Prostate gland (tissue), 2 donors: ENCODE measurements at regions not wholly inside any gene's neighbourhood (a gene's known extent, or its start where the extent isn't known, plus 50 kb on each side); places are given as distances from the start of the nearest gene placed in this dataset.

Experiments used
- DNase-seq: peaks from one replicate; pipeline ENCODE4 v3.0.0-alpha.2; 2019; ENCODE audit warnings: low spot score
- H3K27ac ChIP-seq, 2 donors: fragments of 200-600 bp; sonication (generic); 2 replicates each; pipeline ENCODE4 v1.5.1; 2017 to 2019
- H3K27me3 ChIP-seq: fragments of 200-600 bp; sonication (generic); replicated peaks from 2 replicates; pipeline ENCODE4 v1.5.1; 2019; ENCODE audit not compliant: insufficient read depth
- H3K36me3 ChIP-seq, 2 donors: fragments of 200-600 bp; sonication (generic); 1 replicate in 1 of 2; 2 replicates in 1 of 2; pipeline versions ENCODE4 v1.5.1 to v1.8.1; 2017 to 2019
- H3K4me1 ChIP-seq: fragments of 200-600 bp; sonication (generic); replicated peaks from 2 replicates; pipeline ENCODE4 v1.5.1; 2019
- H3K4me3 ChIP-seq, 2 donors: fragments of 200-600 bp; sonication (generic); 2 replicates each; pipeline ENCODE4 v1.5.1; 2017 to 2019
- H3K9me3 ChIP-seq: fragments of 200-600 bp; sonication (generic); 2 replicates; pipeline ENCODE4 v1.5.1; 2017
- CTCF ChIP-seq, 4 experiments: fragments of 200-600 bp in 2 of 4; fragments of 450-650 bp in 2 of 4; sonication (generic) in 2 of 4; IDR thresholded peaks; 1 replicate in 3 of 4; 2 replicates in 1 of 4; pipeline ENCODE4 v1.5.1; 2016 to 2019; ENCODE audit warnings: antibody characterized with exemption in 4 of 4, mild to moderate bottlenecking in 2 of 4, moderate library complexity in 2 of 4
- POLR2A ChIP-seq: fragments of 450-650 bp; IDR thresholded peaks from one replicate; pipeline ENCODE4 v1.6.1; 2016; ENCODE audit warnings: antibody characterized with exemption, mild to moderate bottlenecking
- POLR2AphosphoS5 ChIP-seq: sonication (generic); formaldehyde crosslinking; IDR thresholded peaks from one replicate; pipeline ENCODE4 v1.6.1; 2017; ENCODE audit warnings: antibody characterized with exemption
- WGBS: methylation state at CpG from one replicate; pipeline ENCODE4 v1.1.5; 2018; 5-methylcytosine and 5-hydroxymethylcytosine counted together
- intact Hi-C: fragments of 100-400 bp; cut with DNase I; formaldehyde crosslinking; loops from one replicate; pipeline ENCODE4 v1.14.2; 2022

GRCh38 chr12:114898159-114898558 is 214.2 kb upstream of the TBX3 start:
- intact Hi-C loops: no loop called here
- no peak overlapping the region for H3K4me3 ChIP-seq
- WGBS: 90% methylated on average over 2 of the region's 2 CpGs

GRCh38 chr12:114895827-114896226 is 211.9 kb upstream of the TBX3 start:
- no peak for DNase-seq
- Histone ChIP-seq H3K9me3 (no peaks in the 10 kb centered on the region), H3K36me3 (no peaks in the 10 kb centered on the region), H3K4me1 (no peaks in the 10 kb centered on the region), H3K27ac (no peak overlapping the region), H3K4me3 (no peak overlapping the region), H3K27me3 (no peaks in the 10 kb centered on the region)
- WGBS: 86% methylated on average over 5 of the region's 5 CpGs
- intact Hi-C loops: no loop called here
- TF ChIP-seq POLR2A: no peak
- TF ChIP-seq CTCF (IDR thresholded peaks at IDR 0.05): no peak
- no peak for TF ChIP-seq POLR2AphosphoS5

More at GRCh38 chr12:114898159-114898558, 214.2 kb upstream of the TBX3 start:
- Histone ChIP-seq H3K27ac (no peak overlapping the region), H3K4me1 (no peaks in the 10 kb centered on the region), H3K27me3 (no peaks in the 10 kb centered on the region), H3K9me3 (no peaks in the 10 kb centered on the region), H3K36me3 (no peaks in the 10 kb centered on the region)
- no peak for DNase-seq
- no peak for TF ChIP-seq POLR2A
- no peak for TF ChIP-seq POLR2AphosphoS5
- no peak for TF ChIP-seq CTCF (IDR thresholded peaks at IDR 0.05)

- Histone ChIP-seq H3K4me1 (no peaks in the 10 kb centered on the region), H3K27me3 (no peaks in the 10 kb centered on the region), H3K27ac (no peak overlapping the region), H3K36me3 (no peaks in the 10 kb centered on the region), H3K4me3 (no peak overlapping the region), H3K9me3 (no peaks in the 10 kb centered on the region)
- TF ChIP-seq CTCF (IDR thresholded peaks at IDR 0.05): no peak
- TF ChIP-seq POLR2AphosphoS5: no peak
- no peak for TF ChIP-seq POLR2A
- WGBS: 98% methylated on average over 4 of the region's 4 CpGs
- no peak for DNase-seq
- intact Hi-C loops: no loop called here
These were observed 211.1 kb upstream of the TBX3 start for GRCh38 chr12:114895081-114895480.

GRCh38 chr12:114894076-114894475 is 210.1 kb upstream of the TBX3 start:
- H3K36me3 ChIP-seq: no peaks in the 10 kb centered on the region
- intact Hi-C loops: no loop called here
- DNase-seq: no peak
- H3K4me3 ChIP-seq: no peak overlapping the region
- H3K4me1 ChIP-seq: no peaks in the 10 kb centered on the region
- no peak overlapping the region for H3K27ac ChIP-seq
- WGBS: 76% methylated on average over 3 of the region's 3 CpGs
- TF ChIP-seq POLR2AphosphoS5 (no peak), POLR2A (no peak), CTCF (IDR thresholded peaks at IDR 0.05) (no peak)
- H3K27me3 ChIP-seq: no peaks in the 10 kb centered on the region
- no peaks in the 10 kb centered on the region for H3K9me3 ChIP-seq

- TF ChIP-seq CTCF (IDR thresholded peaks at IDR 0.05) (no peak), POLR2AphosphoS5 (no peak), POLR2A (no peak)
- Histone ChIP-seq H3K9me3 (no peaks in the 10 kb centered on the region), H3K27me3 (no peaks in the 10 kb centered on the region), H3K4me1 (no peaks in the 10 kb centered on the region), H3K27ac (no peak overlapping the region), H3K4me3 (no peak overlapping the region), H3K36me3 (no peaks in the 10 kb centered on the region)
- intact Hi-C loops: no loop called here
- DNase-seq: no peak
- 97% methylated on average over 2 of the region's 2 CpGs for WGBS
These were observed 205.1 kb upstream of the TBX3 start for GRCh38 chr12:114888928-114889584.
